ENCODE measurements at regions not wholly inside any gene's neighbourhood (a gene's known extent, or its start where the extent isn't known, plus 50 kb on each side); places are given as distances from the start of the nearest gene placed in this dataset.
A peak's percentile ranks its signal among the peaks of the same experiment; 100 is the strongest.

- Histone ChIP-seq H2BK12ac (ENCODE audit: low read length) (no peak overlapping the region), H3K27me3 (ENCODE audit: insufficient read depth, low read length) (no peaks in the 10 kb centered on the region), H2AK5ac (ENCODE audit: low read length) (no peak overlapping the region), H3K14ac (ENCODE audit: low read length) (no peak overlapping the region), H2BK5ac (ENCODE audit: low read depth, low read length, poor library complexity) (no peak overlapping the region), H3K4me3 (ENCODE audit: low read depth, low read length) (no peak overlapping the region), H4K8ac (ENCODE audit: low read depth, low read length) (no peak overlapping the region), H3K4ac (ENCODE audit: low read depth, low read length) (no peak overlapping the region), H2BK120ac (ENCODE audit: insufficient read depth, low read length, poor library complexity) (no peak overlapping the region), H3K9me3 (ENCODE audit: insufficient read depth, low read depth, low read length) (no peaks in the 10 kb centered on the region), H4K91ac (ENCODE audit: low read depth, low read length) (no peak overlapping the region), H3K4me1 (ENCODE audit: control insufficient read depth in 1 of 2, insufficient read depth in 2 of 2, low read length in 2 of 2) (no peaks in the 10 kb centered on the region), H3K36me3 (ENCODE audit: control insufficient read depth in 1 of 2, insufficient read depth in 2 of 2, low read length in 2 of 2) (no peaks in the 10 kb centered on the region), H3K4me2 (ENCODE audit: low read length) (no peak overlapping the region), H3K23ac (ENCODE audit: low read length) (no peak overlapping the region), H3K79me2 (ENCODE audit: control insufficient read depth, insufficient read depth, low read length, poor library complexity) (no peaks in the 10 kb centered on the region), H2AFZ (ENCODE audit: insufficient read depth, low read length, poor library complexity) (no peak overlapping the region), H3K9ac (ENCODE audit: low read length) (no peak overlapping the region), H3K18ac (ENCODE audit: low read length) (no peak overlapping the region), H3K79me1 (ENCODE audit: low read length) (no peaks in the 10 kb centered on the region), H3K27ac (ENCODE audit: low read depth, low read length) (no peak overlapping the region), H4K12ac (ENCODE audit: low read depth, low read length) (no peak overlapping the region)
- DNase-seq, result peak in 1 of 2 donors; percentile 22
- no CpG with 5 or more reads among the region's 3 CpGs for WGBS (ENCODE audit: extremely low coverage, insufficient coverage, insufficient read length)
Observed at GRCh38 chr15:47404877-47405276, 312.4 kb upstream of the SEMA6D start.

- H3K9ac ChIP-seq (ENCODE audit: low read length), result no peak overlapping the region
- H2BK12ac ChIP-seq (ENCODE audit: low read length), result no peak overlapping the region
- H3K79me2 ChIP-seq (ENCODE audit: control insufficient read depth, insufficient read depth, low read length, poor library complexity), result no peaks in the 10 kb centered on the region
- peak in 1 of 2 donors; percentile 6 for DNase-seq
- H3K79me1 ChIP-seq (ENCODE audit: low read length), result no peaks in the 10 kb centered on the region
- no peak overlapping the region for H3K4me2 ChIP-seq (ENCODE audit: low read length)
- H3K18ac ChIP-seq (ENCODE audit: low read length), result no peak overlapping the region
- no peak overlapping the region for H2BK5ac ChIP-seq (ENCODE audit: low read depth, low read length, poor library complexity)
- H4K12ac ChIP-seq (ENCODE audit: low read depth, low read length), result no peak overlapping the region
- no peak overlapping the region for H3K4me3 ChIP-seq (ENCODE audit: low read depth, low read length)
- no CpG with 5 or more reads among the region's 5 CpGs for WGBS (ENCODE audit: extremely low coverage, insufficient coverage, insufficient read length)
- H4K91ac ChIP-seq (ENCODE audit: low read depth, low read length), result no peak overlapping the region
- no peak overlapping the region for H3K4ac ChIP-seq (ENCODE audit: low read depth, low read length)
- H4K8ac ChIP-seq (ENCODE audit: low read depth, low read length), result no peak overlapping the region
- H3K36me3 ChIP-seq (ENCODE audit: control insufficient read depth in 1 of 2, insufficient read depth in 2 of 2, low read length in 2 of 2), result no peaks in the 10 kb centered on the region
- no peak overlapping the region for H3K27ac ChIP-seq (ENCODE audit: low read depth, low read length)
- H2AK5ac ChIP-seq (ENCODE audit: low read length), result no peak overlapping the region
- H3K27me3 ChIP-seq (ENCODE audit: insufficient read depth, low read length), result no peaks in the 10 kb centered on the region
- H3K23ac ChIP-seq (ENCODE audit: low read length), result no peak overlapping the region
- no peak overlapping the region for H2BK120ac ChIP-seq (ENCODE audit: insufficient read depth, low read length, poor library complexity)
- H2AFZ ChIP-seq (ENCODE audit: insufficient read depth, low read length, poor library complexity), result no peak overlapping the region
- no peak overlapping the region for H3K14ac ChIP-seq (ENCODE audit: low read length)
- no peaks in the 10 kb centered on the region for H3K9me3 ChIP-seq (ENCODE audit: insufficient read depth, low read depth, low read length)
- no peaks in the 10 kb centered on the region for H3K4me1 ChIP-seq (ENCODE audit: control insufficient read depth in 1 of 2, insufficient read depth in 2 of 2, low read length in 2 of 2)
Observed at GRCh38 chr15:47405365-47406162, 311.7 kb upstream of the SEMA6D start.

- Histone ChIP-seq H4K12ac (ENCODE audit: low read depth, low read length) (no peak overlapping the region), H3K36me3 (ENCODE audit: control insufficient read depth in 1 of 2, insufficient read depth in 2 of 2, low read length in 2 of 2) (no peaks in the 10 kb centered on the region), H2AFZ (ENCODE audit: insufficient read depth, low read length, poor library complexity) (no peak overlapping the region), H4K8ac (ENCODE audit: low read depth, low read length) (no peak overlapping the region), H3K27ac (ENCODE audit: low read depth, low read length) (no peak overlapping the region), H3K9me3 (ENCODE audit: insufficient read depth, low read depth, low read length) (no peaks in the 10 kb centered on the region), H3K4me3 (ENCODE audit: low read depth, low read length) (no peak overlapping the region), H3K23ac (ENCODE audit: low read length) (no peak overlapping the region), H3K18ac (ENCODE audit: low read length) (no peak overlapping the region), H3K4me1 (ENCODE audit: control insufficient read depth in 1 of 2, insufficient read depth in 2 of 2, low read length in 2 of 2) (no peaks in the 10 kb centered on the region), H2AK5ac (ENCODE audit: low read length) (no peak overlapping the region), H2BK12ac (ENCODE audit: low read length) (no peak overlapping the region), H3K14ac (ENCODE audit: low read length) (no peak overlapping the region), H3K79me2 (ENCODE audit: control insufficient read depth, insufficient read depth, low read length, poor library complexity) (no peaks in the 10 kb centered on the region), H2BK5ac (ENCODE audit: low read depth, low read length, poor library complexity) (no peak overlapping the region), H3K9ac (ENCODE audit: low read length) (no peak overlapping the region), H3K4me2 (ENCODE audit: low read length) (no peak overlapping the region), H4K91ac (ENCODE audit: low read depth, low read length) (no peak overlapping the region), H3K79me1 (ENCODE audit: low read length) (no peaks in the 10 kb centered on the region), H3K4ac (ENCODE audit: low read depth, low read length) (no peak overlapping the region), H3K27me3 (ENCODE audit: insufficient read depth, low read length) (no peaks in the 10 kb centered on the region), H2BK120ac (ENCODE audit: insufficient read depth, low read length, poor library complexity) (no peak overlapping the region)
- peak in 1 of 2 donors; percentile 5 for DNase-seq
- WGBS (ENCODE audit: extremely low coverage, insufficient coverage, insufficient read length), result no CpG with 5 or more reads among the region's 5 CpGs
Observed at GRCh38 chr15:47407692-47408091, 309.6 kb upstream of the SEMA6D start.

GRCh38 chr15:47409038-47409437 is 308.3 kb upstream of the SEMA6D start:
- no peak overlapping the region for H2BK5ac ChIP-seq (ENCODE audit: low read depth, low read length, poor library complexity)
- no peaks in the 10 kb centered on the region for H3K9me3 ChIP-seq (ENCODE audit: insufficient read depth, low read depth, low read length)
- WGBS (ENCODE audit: extremely low coverage, insufficient coverage, insufficient read length), result no CpG with 5 or more reads among the region's 1 CpG
- no peak overlapping the region for H3K18ac ChIP-seq (ENCODE audit: low read length)
- no peaks in the 10 kb centered on the region for H3K27me3 ChIP-seq (ENCODE audit: insufficient read depth, low read length)
- no peak overlapping the region for H4K91ac ChIP-seq (ENCODE audit: low read depth, low read length)
- no peak overlapping the region for H4K8ac ChIP-seq (ENCODE audit: low read depth, low read length)
- H2BK120ac ChIP-seq (ENCODE audit: insufficient read depth, low read length, poor library complexity), result no peak overlapping the region
- H4K12ac ChIP-seq (ENCODE audit: low read depth, low read length), result no peak overlapping the region
- no peaks in the 10 kb centered on the region for H3K79me1 ChIP-seq (ENCODE audit: low read length)
- no peak overlapping the region for H2BK12ac ChIP-seq (ENCODE audit: low read length)
- no peak overlapping the region for H3K4ac ChIP-seq (ENCODE audit: low read depth, low read length)
- H2AFZ ChIP-seq (ENCODE audit: insufficient read depth, low read length, poor library complexity), result no peak overlapping the region
- H3K27ac ChIP-seq (ENCODE audit: low read depth, low read length), result no peak overlapping the region
- no peak overlapping the region for H3K14ac ChIP-seq (ENCODE audit: low read length)
- DNase-seq, result no peak
- H3K36me3 ChIP-seq (ENCODE audit: control insufficient read depth in 1 of 2, insufficient read depth in 2 of 2, low read length in 2 of 2), result no peaks in the 10 kb centered on the region
- H2AK5ac ChIP-seq (ENCODE audit: low read length), result no peak overlapping the region
- no peaks in the 10 kb centered on the region for H3K79me2 ChIP-seq (ENCODE audit: control insufficient read depth, insufficient read depth, low read length, poor library complexity)
- H3K23ac ChIP-seq (ENCODE audit: low read length), result no peak overlapping the region
- no peak overlapping the region for H3K4me3 ChIP-seq (ENCODE audit: low read depth, low read length)
- H3K9ac ChIP-seq (ENCODE audit: low read length), result no peak overlapping the region
- no peak overlapping the region for H3K4me2 ChIP-seq (ENCODE audit: low read length)
- no peaks in the 10 kb centered on the region for H3K4me1 ChIP-seq (ENCODE audit: control insufficient read depth in 1 of 2, insufficient read depth in 2 of 2, low read length in 2 of 2)
